WTC11 (cell line): ENCODE measurements at regions not wholly inside any gene's neighbourhood (a gene's known extent, or its start where the extent isn't known, plus 50 kb on each side); places are given as distances from the start of the nearest gene placed in this dataset.

Experiments
- ATAC-seq: fragments of 200-7000 bp; cut with Tn5 transposase; 2 replicates; pipeline ENCODE4 v1.10.0; 2021; ENCODE audit warnings: mild to moderate bottlenecking, moderate library complexity
- CTCF ChIA-PET: fragments of 300-600 bp; sonication (Branson Sonifier 250); formaldehyde crosslinking; loops from one replicate; lab custom pipeline; 2021; ENCODE audit warnings: antibody characterized with exemption; lab: Charles Lee
- POLR2A ChIA-PET: fragments of 350-600 bp; sonication (Branson Sonifier 250); formaldehyde crosslinking; loops from one replicate; lab custom pipeline; 2021; ENCODE audit warnings: antibody characterized with exemption; lab: Charles Lee
- DNase-seq: peaks from one replicate; pipeline ENCODE4 v3.0.0; 2021; ENCODE audit warnings: low spot score
- H3K27ac Mint-ChIP-seq: 2 replicates; pipeline ENCODE4 v1.8.0; 2021; ENCODE audit warnings: mixed read lengths
- H3K27me3 Mint-ChIP-seq: 2 replicates; pipeline ENCODE4 v1.8.0; 2021; ENCODE audit warnings: low read depth, mild to moderate bottlenecking, moderate library complexity, mixed read lengths
- H3K36me3 Mint-ChIP-seq: 2 replicates; pipeline ENCODE4 v1.8.0; 2021; ENCODE audit warnings: mixed read lengths
- H3K4me1 Mint-ChIP-seq: 2 replicates; pipeline ENCODE4 v1.8.0; 2022; ENCODE audit warnings: mixed read lengths
- H3K4me3 Mint-ChIP-seq: 2 replicates; pipeline ENCODE4 v1.8.0; 2021; ENCODE audit warnings: mild to moderate bottlenecking, moderate library complexity, mixed read lengths
- H3K9me3 Mint-ChIP-seq: 2 replicates; pipeline ENCODE4 v1.8.0; 2021; ENCODE audit warnings: mixed read lengths
- ARID4B ChIP-seq: sonication (generic); formaldehyde crosslinking; IDR thresholded peaks from 2 replicates; pipeline ENCODE4 v1.8.0; 2023; ENCODE audit warnings: missing genetic modification reagents, mild to moderate bottlenecking, borderline replicate concordance
- CBFB ChIP-seq: sonication (generic); formaldehyde crosslinking; IDR thresholded peaks from 2 replicates; pipeline ENCODE4 v1.8.1; 2022; ENCODE audit warnings: mild to moderate bottlenecking, low read depth, missing genetic modification reagents
- CREB1 ChIP-seq: sonication (generic); formaldehyde crosslinking; IDR thresholded peaks from 2 replicates; pipeline ENCODE4 v1.8.0; 2023; ENCODE audit warnings: mild to moderate bottlenecking, missing genetic modification reagents
- ELF4 ChIP-seq: sonication (generic); formaldehyde crosslinking; IDR thresholded peaks from 2 replicates; pipeline ENCODE4 v1.8.1; 2022; ENCODE audit warnings: low read depth, mild to moderate bottlenecking, moderate library complexity, missing genetic modification reagents
- ETV6 ChIP-seq: sonication (generic); formaldehyde crosslinking; IDR thresholded peaks from 2 replicates; pipeline ENCODE4 v1.8.1; 2022; ENCODE audit warnings: mild to moderate bottlenecking, missing genetic modification reagents
- GABPB1 ChIP-seq: sonication (generic); formaldehyde crosslinking; IDR thresholded peaks from 2 replicates; pipeline ENCODE4 v1.8.1; 2023; ENCODE audit warnings: mild to moderate bottlenecking, missing genetic modification reagents
- MXD4 ChIP-seq: fragments of 250-450 bp; sonication (Bioruptor Pico); IDR thresholded peaks from 2 replicates; pipeline ENCODE4 v1.8.0; 2021; ENCODE audit warnings: mild to moderate bottlenecking, moderate library complexity, borderline replicate concordance
- NR1H2 ChIP-seq: sonication (generic); formaldehyde crosslinking; IDR thresholded peaks from 2 replicates; pipeline ENCODE4 v1.9.0; 2021; ENCODE audit warnings: mild to moderate bottlenecking, moderate library complexity, missing genetic modification reagents
- RORB ChIP-seq: fragments of 250-450 bp; sonication (Bioruptor Pico); IDR thresholded peaks from 2 replicates; pipeline ENCODE4 v1.9.0; 2021; ENCODE audit warnings: mild to moderate bottlenecking
- SP1 ChIP-seq: sonication (generic); formaldehyde crosslinking; conservative IDR thresholded peaks from 2 replicates; pipeline ENCODE4 v1.8.1; 2022; ENCODE audit warnings: missing genetic modification reagents
- TCF7 ChIP-seq: sonication (generic); formaldehyde crosslinking; IDR thresholded peaks from 2 replicates; pipeline ENCODE4 v1.8.0; 2022; ENCODE audit warnings: mild to moderate bottlenecking, low read depth, missing genetic modification reagents, moderate library complexity
- TP53 ChIP-seq: sonication (generic); formaldehyde crosslinking; IDR thresholded peaks from 2 replicates; pipeline ENCODE4 v1.8.1; 2023; ENCODE audit warnings: mild to moderate bottlenecking, missing genetic modification reagents
- USF2 ChIP-seq: sonication (generic); formaldehyde crosslinking; IDR thresholded peaks from 2 replicates; pipeline ENCODE4 v1.8.1; 2023; ENCODE audit warnings: mild to moderate bottlenecking, missing genetic modification reagents, moderate library complexity
- ZNF232 ChIP-seq: sonication (generic); formaldehyde crosslinking; IDR thresholded peaks from 2 replicates; pipeline ENCODE4 v1.8.0; 2022; ENCODE audit warnings: mild to moderate bottlenecking, missing genetic modification reagents
- ZNF317 ChIP-seq: sonication (generic); formaldehyde crosslinking; IDR thresholded peaks from 2 replicates; pipeline ENCODE4 v1.8.1; 2023; ENCODE audit warnings: low read depth, mild to moderate bottlenecking, moderate library complexity, missing genetic modification reagents, borderline replicate concordance
- TF ChIP-seq, protein P1 (sequence below): fragments of 250-450 bp; sonication (Bioruptor Pico); IDR thresholded peaks from 2 replicates; pipeline ENCODE4 v1.9.0; 2021; ENCODE audit warnings: mild to moderate bottlenecking
- TF ChIP-seq, protein P2 (sequence below): sonication (generic); formaldehyde crosslinking; IDR thresholded peaks from 2 replicates; pipeline ENCODE4 v1.8.0; 2022; ENCODE audit warnings: mild to moderate bottlenecking, missing genetic modification reagents
- TF ChIP-seq, protein P3 (sequence below): sonication (generic); formaldehyde crosslinking; IDR thresholded peaks from 2 replicates; pipeline ENCODE4 v1.8.1; 2022; ENCODE audit warnings: mild to moderate bottlenecking, missing genetic modification reagents, moderate library complexity, borderline replicate concordance
- TF ChIP-seq, protein P4 (sequence below): fragments of 250-450 bp; sonication (Bioruptor Pico); IDR thresholded peaks from 2 replicates; pipeline ENCODE4 v1.9.0; 2021; ENCODE audit warnings: mild to moderate bottlenecking

- TF ChIP-seq, protein P1, sequence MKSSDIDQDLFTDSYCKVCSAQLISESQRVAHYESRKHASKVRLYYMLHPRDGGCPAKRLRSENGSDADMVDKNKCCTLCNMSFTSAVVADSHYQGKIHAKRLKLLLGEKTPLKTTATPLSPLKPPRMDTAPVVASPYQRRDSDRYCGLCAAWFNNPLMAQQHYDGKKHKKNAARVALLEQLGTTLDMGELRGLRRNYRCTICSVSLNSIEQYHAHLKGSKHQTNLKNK (CRISPR knock-in tag) = no peak
- TF ChIP-seq ETV6 (CRISPR knock-in tag) = no peak
- TF ChIP-seq, all 79 proteins: peak for 0
These were observed 244.4 kb upstream of the TLE3 start (continued) for GRCh38 chr15:70342141-70342540.

GRCh38 chr15:70341566-70341965 is 243.8 kb upstream of the TLE3 start:
- no peak overlapping the region for H3K27ac Mint-ChIP-seq

GRCh38 chr15:70340494-70340870 is 242.8 kb upstream of the TLE3 start:
- no peak overlapping the region for H3K27ac Mint-ChIP-seq
- DNase-seq = no peak
- TF ChIP-seq CREB1 (CRISPR knock-in tag) (no peak), SP1 (CRISPR knock-in tag) (no peak), ZNF232 (CRISPR knock-in tag) (no peak), NR1H2 (CRISPR knock-in tag) (no peak), GABPB1 (no peak), TP53 (no peak), ZNF317 (CRISPR knock-in tag) (no peak), ELF4 (CRISPR knock-in tag) (no peak)
- TF ChIP-seq, protein P2, sequence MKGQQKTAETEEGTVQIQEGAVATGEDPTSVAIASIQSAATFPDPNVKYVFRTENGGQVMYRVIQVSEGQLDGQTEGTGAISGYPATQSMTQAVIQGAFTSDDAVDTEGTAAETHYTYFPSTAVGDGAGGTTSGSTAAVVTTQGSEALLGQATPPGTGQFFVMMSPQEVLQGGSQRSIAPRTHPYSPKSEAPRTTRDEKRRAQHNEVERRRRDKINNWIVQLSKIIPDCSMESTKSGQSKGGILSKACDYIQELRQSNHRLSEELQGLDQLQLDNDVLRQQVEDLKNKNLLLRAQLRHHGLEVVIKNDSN (CRISPR knock-in tag) = no peak
- TF ChIP-seq, protein P3, sequence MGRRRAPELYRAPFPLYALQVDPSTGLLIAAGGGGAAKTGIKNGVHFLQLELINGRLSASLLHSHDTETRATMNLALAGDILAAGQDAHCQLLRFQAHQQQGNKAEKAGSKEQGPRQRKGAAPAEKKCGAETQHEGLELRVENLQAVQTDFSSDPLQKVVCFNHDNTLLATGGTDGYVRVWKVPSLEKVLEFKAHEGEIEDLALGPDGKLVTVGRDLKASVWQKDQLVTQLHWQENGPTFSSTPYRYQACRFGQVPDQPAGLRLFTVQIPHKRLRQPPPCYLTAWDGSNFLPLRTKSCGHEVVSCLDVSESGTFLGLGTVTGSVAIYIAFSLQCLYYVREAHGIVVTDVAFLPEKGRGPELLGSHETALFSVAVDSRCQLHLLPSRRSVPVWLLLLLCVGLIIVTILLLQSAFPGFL (CRISPR knock-in tag) = no peak

More at GRCh38 chr15:70341566-70341965, 243.8 kb upstream of the TLE3 start:
- DNase-seq = no peak
- Mint-ChIP-seq H3K36me3 (no peaks in the 10 kb centered on the region), H3K27me3 (no peaks in the 10 kb centered on the region), H3K9me3 (peaks cover 2% of the 10 kb centered on the region; the same call in 1 of the 2 replicates), H3K4me1 (no peaks in the 10 kb centered on the region), H3K4me3 (no peak overlapping the region)
- TF ChIP-seq ZNF232 (CRISPR knock-in tag) (no peak), TCF7 (no peak), RORB (CRISPR knock-in tag) (no peak)
- no peak for ATAC-seq
- POLR2A ChIA-PET = no interaction called here
- CTCF ChIA-PET = no interaction called here

GRCh38 chr15:70339571-70340493 is 242.1 kb upstream of the TLE3 start:
- ATAC-seq = no peak
- TF ChIP-seq, protein P4, sequence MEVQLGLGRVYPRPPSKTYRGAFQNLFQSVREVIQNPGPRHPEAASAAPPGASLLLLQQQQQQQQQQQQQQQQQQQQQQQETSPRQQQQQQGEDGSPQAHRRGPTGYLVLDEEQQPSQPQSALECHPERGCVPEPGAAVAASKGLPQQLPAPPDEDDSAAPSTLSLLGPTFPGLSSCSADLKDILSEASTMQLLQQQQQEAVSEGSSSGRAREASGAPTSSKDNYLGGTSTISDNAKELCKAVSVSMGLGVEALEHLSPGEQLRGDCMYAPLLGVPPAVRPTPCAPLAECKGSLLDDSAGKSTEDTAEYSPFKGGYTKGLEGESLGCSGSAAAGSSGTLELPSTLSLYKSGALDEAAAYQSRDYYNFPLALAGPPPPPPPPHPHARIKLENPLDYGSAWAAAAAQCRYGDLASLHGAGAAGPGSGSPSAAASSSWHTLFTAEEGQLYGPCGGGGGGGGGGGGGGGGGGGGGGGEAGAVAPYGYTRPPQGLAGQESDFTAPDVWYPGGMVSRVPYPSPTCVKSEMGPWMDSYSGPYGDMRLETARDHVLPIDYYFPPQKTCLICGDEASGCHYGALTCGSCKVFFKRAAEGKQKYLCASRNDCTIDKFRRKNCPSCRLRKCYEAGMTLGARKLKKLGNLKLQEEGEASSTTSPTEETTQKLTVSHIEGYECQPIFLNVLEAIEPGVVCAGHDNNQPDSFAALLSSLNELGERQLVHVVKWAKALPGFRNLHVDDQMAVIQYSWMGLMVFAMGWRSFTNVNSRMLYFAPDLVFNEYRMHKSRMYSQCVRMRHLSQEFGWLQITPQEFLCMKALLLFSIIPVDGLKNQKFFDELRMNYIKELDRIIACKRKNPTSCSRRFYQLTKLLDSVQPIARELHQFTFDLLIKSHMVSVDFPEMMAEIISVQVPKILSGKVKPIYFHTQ (CRISPR knock-in tag) = no peak
- TF ChIP-seq CREB1 (CRISPR knock-in tag) (no peak), USF2 (CRISPR knock-in tag) (no peak), MXD4 (no peak), CBFB (CRISPR knock-in tag) (no peak), ARID4B (CRISPR knock-in tag) (no peak)

More at GRCh38 chr15:70340494-70340870, 242.8 kb upstream of the TLE3 start:
- ATAC-seq = no peak
- Mint-ChIP-seq H3K9me3 (peaks cover 12% of the 10 kb centered on the region), H3K4me3 (no peak overlapping the region), H3K36me3 (0 out of 2 replicates have a peak, but pooled peaks cover under 1% of the 10 kb centered on the region), H3K4me1 (no peaks in the 10 kb centered on the region), H3K27me3 (no peaks in the 10 kb centered on the region)
- ChIA-PET POLR2A (no interaction called here), CTCF (no interaction called here)

More at GRCh38 chr15:70339571-70340493, 242.1 kb upstream of the TLE3 start:
- no peak for DNase-seq
- Mint-ChIP-seq H3K27ac (no peak overlapping the region), H3K36me3 (peaks cover 7% of the 10 kb centered on the region), H3K4me3 (no peak overlapping the region), H3K4me1 (no peaks in the 10 kb centered on the region), H3K27me3 (no peaks in the 10 kb centered on the region), H3K9me3 (peaks cover 18% of the 10 kb centered on the region)
- POLR2A ChIA-PET = no interaction called here
- CTCF ChIA-PET = no interaction called here
